GM12878 (cell line): ENCODE measurements at regions not wholly inside any gene's neighbourhood (a gene's known extent, or its start where the extent isn't known, plus 50 kb on each side); places are given as distances from the start of the nearest gene placed in this dataset.

ENCODE experiments used
- CHD2 ChIP-seq: IDR thresholded peaks from 2 replicates; pipeline ENCODE4 v1.6.1; 2011; ENCODE audit warnings: low read depth, low read length, improper control_type of control experiment, borderline replicate concordance
- CREB1 ChIP-seq: IDR thresholded peaks from 2 replicates; pipeline ENCODE4 v1.6.1; 2012; ENCODE audit warnings: low read depth, mild to moderate bottlenecking, inconsistent platforms
- CTCF ChIP-seq, 3 experiments: IDR thresholded peaks in 2 of 3; conservative IDR thresholded peaks in 1 of 3; 2 replicates each; pipeline ENCODE4 v1.5.1; 2011; ENCODE audit warnings: low read depth in 3 of 3, low read length in 3 of 3, mild to moderate bottlenecking in 3 of 3, control low read depth in 2 of 3, moderate library complexity in 2 of 3, inconsistent platforms in 1 of 3, mixed read lengths in 1 of 3; ENCODE audit not compliant: control insufficient read depth in 2 of 3, insufficient read depth in 1 of 3; ENCODE audit errors: extremely low read depth in 1 of 3
- EP300 ChIP-seq, 2 experiments: fragments of 150-350 bp in 1 of 2; IDR thresholded peaks; 2 replicates each; pipeline ENCODE4 v1.6.1; 2011 to 2012; ENCODE audit warnings: low read depth in 2 of 2, low read length in 2 of 2, borderline replicate concordance in 1 of 2, improper control_type of control experiment in 1 of 2, inconsistent platforms in 1 of 2; ENCODE audit not compliant: control insufficient read depth in 1 of 2
- FOS ChIP-seq: IDR thresholded peaks from 3 replicates; pipeline ENCODE4 v1.6.1; 2011; ENCODE audit warnings: borderline replicate concordance; ENCODE audit not compliant: insufficient read length; ENCODE audit errors: extremely low read depth
- JUNB ChIP-seq: IDR thresholded peaks from 2 replicates; pipeline ENCODE4 v1.6.1; 2016; ENCODE audit warnings: antibody characterized with exemption, mild to moderate bottlenecking
- NFYA ChIP-seq: IDR thresholded peaks from 2 replicates; pipeline ENCODE4 v1.6.1; 2011; ENCODE audit warnings: low read depth, mild to moderate bottlenecking, low read length, improper control_type of control experiment, borderline replicate concordance
- PML ChIP-seq: IDR thresholded peaks from 2 replicates; pipeline ENCODE4 v1.6.1; 2012; ENCODE audit warnings: low read length, inconsistent platforms
- POLR2A ChIP-seq: IDR thresholded peaks from 2 replicates; pipeline ENCODE4 v1.6.1; 2011; ENCODE audit warnings: low read depth, mild to moderate bottlenecking, low read length
- POLR2AphosphoS5 ChIP-seq: IDR thresholded peaks from 2 replicates; pipeline ENCODE4 v1.6.1; 2011; ENCODE audit warnings: mild to moderate bottlenecking, low read length, inconsistent platforms
- RAD21 ChIP-seq: IDR thresholded peaks from 2 replicates; pipeline ENCODE4 v1.6.1; 2011; ENCODE audit warnings: mild to moderate bottlenecking, low read depth, low read length, moderate library complexity; ENCODE audit not compliant: insufficient read depth
- RAD51 ChIP-seq: fragments of 450-650 bp; IDR thresholded peaks from 2 replicates; pipeline ENCODE4 v1.6.1; 2016; ENCODE audit warnings: moderate library complexity, mild to moderate bottlenecking, inconsistent platforms
- RCOR1 ChIP-seq: conservative IDR thresholded peaks from 2 replicates; pipeline ENCODE4 v1.6.1; 2012; ENCODE audit warnings: low read depth, low read length, improper control_type of control experiment
- ZSCAN29 ChIP-seq: fragments of 450-650 bp; IDR thresholded peaks from 2 replicates; pipeline ENCODE4 v1.6.1; 2017; ENCODE audit warnings: mild to moderate bottlenecking, moderate library complexity

GRCh38 chr3:178459038-178459410 lies 77.2 kb upstream of the KCNMB2 start:
- no peak for TF ChIP-seq RAD51
- TF ChIP-seq JUNB, result no peak
- no peak for TF ChIP-seq FOS
- TF ChIP-seq PML, result no peak
- TF ChIP-seq CREB1, result no peak
- TF ChIP-seq NFYA, result no peak
- no peak for TF ChIP-seq CTCF (IDR thresholded peaks at IDR 0.05 in 2 of 3, conservative IDR thresholded peaks at IDR 0.05 in 1 of 3; ENCODE audit: control insufficient read depth in 2 of 3, extremely low read depth in 1 of 3, insufficient read depth in 1 of 3, low read depth in 3 of 3, low read length in 3 of 3)
- no peak for TF ChIP-seq RCOR1
- no peak for TF ChIP-seq CHD2
- no peak for TF ChIP-seq EP300 (IDR thresholded peaks at IDR 0.05; ENCODE audit: borderline replicate concordance in 1 of 2, control insufficient read depth in 1 of 2, low read depth in 2 of 2, low read length in 2 of 2)
- TF ChIP-seq POLR2A, result no peak
- TF ChIP-seq ZSCAN29, result no peak
- no peak for TF ChIP-seq POLR2AphosphoS5
- no peak for TF ChIP-seq RAD21
